B cell (primary cell): ENCODE measurements at regions not wholly inside any gene's neighbourhood (a gene's known extent, or its start where the extent isn't known, plus 50 kb on each side); places are given as distances from the start of the nearest gene placed in this dataset.

Experiments
- EZH2 ChIP-seq: IDR thresholded peaks from 2 replicates; pipeline ENCODE4 v1.6.1; 2012; ENCODE audit warnings: borderline replicate concordance, low read depth, mild to moderate bottlenecking, moderate library complexity, low read length; ENCODE audit not compliant: insufficient read depth, poor library complexity, severe bottlenecking
- TF ChIP-seq, protein P1 (sequence below): fragments of 200-600 bp; IDR thresholded peaks from one replicate; pipeline ENCODE4 v1.8.0; 2022; ENCODE audit warnings: antibody characterized with exemption, mild to moderate bottlenecking

DNA sequence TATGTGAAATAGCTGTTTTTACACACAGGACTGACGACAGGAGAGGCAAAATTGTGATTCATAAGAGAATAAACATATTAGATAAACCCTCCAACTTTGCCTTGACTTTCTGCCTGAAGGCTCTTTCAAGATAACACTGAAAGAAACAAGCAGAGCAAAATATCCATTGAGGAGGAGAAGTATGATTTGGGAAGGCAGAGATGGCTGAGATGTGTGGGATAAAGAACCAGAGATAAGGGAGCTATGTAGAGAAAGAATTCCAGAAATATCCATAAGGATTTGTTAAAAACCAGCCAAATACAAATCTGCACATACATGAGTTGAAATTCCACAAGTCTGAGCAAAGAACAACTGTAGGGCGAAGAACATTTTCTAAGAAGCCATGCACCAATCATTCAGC, 1064.7 kb downstream of the PLA2G4A start:
- TF ChIP-seq, protein P1, sequence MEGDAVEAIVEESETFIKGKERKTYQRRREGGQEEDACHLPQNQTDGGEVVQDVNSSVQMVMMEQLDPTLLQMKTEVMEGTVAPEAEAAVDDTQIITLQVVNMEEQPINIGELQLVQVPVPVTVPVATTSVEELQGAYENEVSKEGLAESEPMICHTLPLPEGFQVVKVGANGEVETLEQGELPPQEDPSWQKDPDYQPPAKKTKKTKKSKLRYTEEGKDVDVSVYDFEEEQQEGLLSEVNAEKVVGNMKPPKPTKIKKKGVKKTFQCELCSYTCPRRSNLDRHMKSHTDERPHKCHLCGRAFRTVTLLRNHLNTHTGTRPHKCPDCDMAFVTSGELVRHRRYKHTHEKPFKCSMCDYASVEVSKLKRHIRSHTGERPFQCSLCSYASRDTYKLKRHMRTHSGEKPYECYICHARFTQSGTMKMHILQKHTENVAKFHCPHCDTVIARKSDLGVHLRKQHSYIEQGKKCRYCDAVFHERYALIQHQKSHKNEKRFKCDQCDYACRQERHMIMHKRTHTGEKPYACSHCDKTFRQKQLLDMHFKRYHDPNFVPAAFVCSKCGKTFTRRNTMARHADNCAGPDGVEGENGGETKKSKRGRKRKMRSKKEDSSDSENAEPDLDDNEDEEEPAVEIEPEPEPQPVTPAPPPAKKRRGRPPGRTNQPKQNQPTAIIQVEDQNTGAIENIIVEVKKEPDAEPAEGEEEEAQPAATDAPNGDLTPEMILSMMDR, result no peak
- no peak for TF ChIP-seq EZH2
